IMR-90 (cell line): ENCODE measurements at regions not wholly inside any gene's neighbourhood (a gene's known extent, or its start where the extent isn't known, plus 50 kb on each side); places are given as distances from the start of the nearest gene placed in this dataset.

Experiments used
- ATAC-seq: fragments of 200-7000 bp; cut with Tn5 transposase; 2 replicates; pipeline ENCODE4 v1.9.1; 2020; ENCODE audit warnings: low read depth, mild to moderate bottlenecking, moderate library complexity
- BruUV-seq: library from RNA; stranded (reverse); fragments of 400-500 nt; replicated peaks from 2 replicates; lab custom pipeline; 2021; lab: Mats Ljungman, UMichigan
- CTCF ChIA-PET: fragments of 300-600 bp; formaldehyde crosslinking; extraction: SDS; loops from one replicate; lab custom pipeline; 2021; ENCODE audit warnings: antibody characterized with exemption; lab: Yijun Ruan, JAX
- POLR2A ChIA-PET: fragments of 300-600 bp; sonication (Branson Sonifier 250); formaldehyde crosslinking; loops from one replicate; lab custom pipeline; 2022; ENCODE audit warnings: antibody characterized with exemption; ENCODE audit not compliant: unreplicated experiment; lab: Charles Lee
- DNase-seq: peaks from one replicate; pipeline ENCODE4 v3.0.0; 2013
- H2AFZ ChIP-seq: replicated peaks from 2 replicates; pipeline ENCODE3; 2013; ENCODE audit warnings: low read length, mild to moderate bottlenecking; ENCODE audit not compliant: poor library complexity
- H2AK5ac ChIP-seq: 2 replicates; pipeline ENCODE4 v1.6.1; 2013; ENCODE audit warnings: low read depth, low read length, inconsistent platforms
- H2AK9ac ChIP-seq: replicated peaks from 2 replicates; pipeline ENCODE3; 2013; ENCODE audit warnings: mild to moderate bottlenecking, low read depth, low read length, moderate library complexity; ENCODE audit not compliant: poor library complexity
- H2BK120ac ChIP-seq: 2 replicates; pipeline ENCODE4 v1.6.1; 2013; ENCODE audit warnings: low read depth, low read length, inconsistent platforms
- H2BK15ac ChIP-seq: 3 replicates; pipeline ENCODE4 v1.6.1; 2013; ENCODE audit warnings: low read depth, low read length, inconsistent platforms
- H2BK20ac ChIP-seq: 2 replicates; pipeline ENCODE4 v1.6.1; 2013; ENCODE audit warnings: low read depth, mild to moderate bottlenecking, inconsistent platforms, low read length, moderate library complexity
- H2BK5ac ChIP-seq: 2 replicates; pipeline ENCODE4 v1.6.1; 2013; ENCODE audit warnings: mild to moderate bottlenecking, low read depth, low read length, inconsistent platforms; ENCODE audit not compliant: poor library complexity, severe bottlenecking
- H3K14ac ChIP-seq: replicated peaks from 2 replicates; pipeline ENCODE4 v1.6.1; 2013; ENCODE audit warnings: low read depth, low read length, inconsistent platforms
- H3K18ac ChIP-seq: 2 replicates; pipeline ENCODE4 v1.6.1; 2013; ENCODE audit warnings: low read depth, low read length, control low read depth
- H3K23ac ChIP-seq: 2 replicates; pipeline ENCODE4 v1.6.1; 2013; ENCODE audit warnings: low read depth, low read length, inconsistent platforms
- H3K27ac ChIP-seq: 2 replicates; pipeline ENCODE4 v1.5.1; 2013; ENCODE audit warnings: mild to moderate bottlenecking, control low read depth, low read length; ENCODE audit not compliant: insufficient read depth
- H3K27me3 ChIP-seq: 2 replicates; pipeline ENCODE4 v1.6.1; 2013; ENCODE audit warnings: low read length; ENCODE audit not compliant: control insufficient read depth, insufficient read depth
- H3K36me3 ChIP-seq: 2 replicates; pipeline ENCODE4 v1.6.1; 2013; ENCODE audit warnings: low read length, mixed read lengths; ENCODE audit not compliant: control insufficient read depth, insufficient read depth
- H3K4ac ChIP-seq: 2 replicates; pipeline ENCODE4 v1.6.1; 2013; ENCODE audit warnings: low read depth, low read length, inconsistent platforms
- H3K4me1 ChIP-seq: 2 replicates; pipeline ENCODE4 v1.6.1; 2013; ENCODE audit warnings: low read length, mixed read lengths; ENCODE audit not compliant: control insufficient read depth, insufficient read depth
- H3K4me2 ChIP-seq: 2 replicates; pipeline ENCODE4 v1.6.1; 2013; ENCODE audit warnings: low read depth, mild to moderate bottlenecking, control low read depth, low read length, moderate library complexity
- H3K4me3 ChIP-seq: 2 replicates; pipeline ENCODE4 v1.5.1; 2013; ENCODE audit warnings: low read depth, mild to moderate bottlenecking, control low read depth, low read length, moderate library complexity; ENCODE audit not compliant: insufficient read depth
- H3K56ac ChIP-seq: 2 replicates; pipeline ENCODE4 v1.6.1; 2013; ENCODE audit warnings: low read length, inconsistent platforms; ENCODE audit not compliant: insufficient read depth; ENCODE audit errors: extremely low read depth
- H3K79me1 ChIP-seq, 2 experiments: 2 replicates each; pipeline ENCODE4 v1.6.1; 2013; ENCODE audit warnings: low read length in 2 of 2, inconsistent platforms in 1 of 2, low read depth in 1 of 2
- H3K9ac ChIP-seq: 2 replicates; pipeline ENCODE4 v1.6.1; 2013; ENCODE audit warnings: low read depth, low read length, control low read depth
- H3K9me1 ChIP-seq: 2 replicates; pipeline ENCODE4 v1.6.1; 2013; ENCODE audit warnings: low read length, inconsistent platforms; ENCODE audit not compliant: insufficient read depth
- H3K9me3 ChIP-seq: 2 replicates; pipeline ENCODE4 v1.6.1; 2013; ENCODE audit warnings: low read length; ENCODE audit not compliant: control insufficient read depth, insufficient read depth
- H4K20me1 ChIP-seq: 2 replicates; pipeline ENCODE4 v1.6.1; 2013; ENCODE audit warnings: low read length, inconsistent platforms; ENCODE audit not compliant: insufficient read depth
- H4K5ac ChIP-seq: 2 replicates; pipeline ENCODE4 v1.6.1; 2013; ENCODE audit warnings: mild to moderate bottlenecking, low read depth, low read length, control low read depth
- H4K8ac ChIP-seq, 2 experiments: 2 replicates each; pipeline ENCODE4 v1.6.1; 2013; ENCODE audit warnings: low read depth in 2 of 2, low read length in 2 of 2, control low read depth in 1 of 2, inconsistent platforms in 1 of 2
- H4K91ac ChIP-seq: 2 replicates; pipeline ENCODE4 v1.6.1; 2013; ENCODE audit warnings: low read depth, low read length, inconsistent platforms; ENCODE audit not compliant: insufficient read depth
- CEBPB ChIP-seq: IDR thresholded peaks from 2 replicates; pipeline ENCODE4 v1.6.1; 2012; ENCODE audit warnings: low read depth, low read length, improper control_type of control experiment
- CHD1 ChIP-seq: IDR thresholded peaks from 2 replicates; pipeline ENCODE4 v1.6.1; 2012; ENCODE audit warnings: low read depth, low read length, improper control_type of control experiment
- FOS ChIP-seq: fragments of 150-350 bp; IDR thresholded peaks from 2 replicates; pipeline ENCODE4 v1.6.1; 2016; ENCODE audit warnings: low read depth, low read length
- MAZ ChIP-seq: IDR thresholded peaks from 2 replicates; pipeline ENCODE4 v1.6.1; 2012; ENCODE audit warnings: low read depth, mild to moderate bottlenecking, low read length, improper control_type of control experiment, moderate library complexity, borderline replicate concordance
- NFE2L2 ChIP-seq: fragments of 150-350 bp; IDR thresholded peaks from 2 replicates; pipeline ENCODE4 v1.6.1; 2016; ENCODE audit warnings: low read depth, mild to moderate bottlenecking, low read length
- POLR2A ChIP-seq: IDR thresholded peaks from 2 replicates; pipeline ENCODE4 v1.6.1; 2012; ENCODE audit warnings: mild to moderate bottlenecking, low read depth, low read length
- RAD21 ChIP-seq: IDR thresholded peaks from 2 replicates; pipeline ENCODE4 v1.6.1; 2012; ENCODE audit warnings: low read length, improper control_type of control experiment
- RCOR1 ChIP-seq: IDR thresholded peaks from 2 replicates; pipeline ENCODE4 v1.6.1; 2012; ENCODE audit warnings: mild to moderate bottlenecking, low read length, improper control_type of control experiment; ENCODE audit not compliant: insufficient replicate concordance
- SMC3 ChIP-seq: fragments of 150-350 bp; IDR thresholded peaks from 2 replicates; pipeline ENCODE4 v1.6.1; 2016; ENCODE audit warnings: low read depth, mild to moderate bottlenecking, antibody characterized with exemption, low read length, moderate library complexity
- WGBS, 2 experiments: methylation state at CpG; one replicate each; pipeline versions ENCODE4 v1.1.5 to v1.1.7; 2013; ENCODE audit warnings: missing lambda C conversion rate in 2 of 2; ENCODE audit not compliant: insufficient read length in 1 of 2; ENCODE audit errors: extremely low coverage in 2 of 2; 5-methylcytosine and 5-hydroxymethylcytosine counted together
- dilution Hi-C: fragments of 300-500 bp; cut with HindIII; formaldehyde crosslinking; loops from one replicate; pipeline ENCODE4 v1.14.3; 2018; ENCODE audit warnings: low sequenced_read_pairs; ENCODE audit not compliant: unreplicated experiment
- in situ Hi-C: fragments of 300-500 bp; cut with MboI; formaldehyde crosslinking; loops from 3 replicates; pipeline ENCODE4 v1.14.3; 2019; ENCODE audit warnings: low sequenced_read_pairs, inconsistent platforms, mixed read lengths
- intact Hi-C: fragments of 100-400 bp; cut with micrococcal nuclease; formaldehyde crosslinking; loops from 2 replicates; pipeline ENCODE4 v1.10.0; 2022
- TF ChIP-seq, protein P1 (sequence below): conservative IDR thresholded peaks from 2 replicates; pipeline ENCODE4 v1.5.1; 2012; ENCODE audit warnings: mild to moderate bottlenecking, low read depth, low read length, improper control_type of control experiment

DNA sequence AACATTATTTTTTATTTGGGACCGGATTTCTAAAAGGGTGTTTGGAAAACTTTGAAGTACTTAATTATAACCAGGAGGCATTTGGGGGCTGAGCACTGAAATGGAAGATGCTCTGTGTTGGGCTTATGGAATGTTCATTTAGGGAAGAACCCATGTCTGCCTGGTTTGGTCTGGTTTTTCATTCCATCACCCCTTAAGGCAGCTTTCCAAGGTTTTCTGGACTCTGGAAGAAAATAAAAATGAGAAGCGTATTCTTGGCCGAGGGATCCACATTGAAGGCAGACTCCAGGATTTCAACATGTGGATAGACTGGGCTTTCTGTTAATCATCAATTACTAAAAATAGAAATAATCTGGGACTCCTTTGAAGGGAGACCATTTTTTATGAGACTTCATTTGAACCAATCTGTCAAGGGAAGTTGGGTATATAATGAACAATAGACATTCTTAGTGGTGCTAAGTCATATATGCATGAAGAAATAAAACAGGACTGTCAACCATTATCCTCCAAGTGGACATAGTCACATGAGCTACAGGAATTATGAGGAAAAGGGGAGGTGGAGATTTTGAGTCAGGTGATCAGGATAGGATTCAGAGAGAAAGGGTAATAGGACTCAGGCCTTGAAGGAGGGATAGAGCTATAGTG lies 270.5 kb upstream of the ADAMTS9 start:
- no peaks in the 10 kb centered on the region; the same call in none of the 2 replicates for H3K27me3 ChIP-seq
- H2BK15ac ChIP-seq = no peak overlapping the region
- no peak overlapping the region for H3K4ac ChIP-seq
- no peak overlapping the region for H4K91ac ChIP-seq
- H2AFZ ChIP-seq = no peak overlapping the region
- dilution Hi-C loops = no loop called here
- TF ChIP-seq MAZ (no peak), NFE2L2 (no peak), POLR2A (no peak), CHD1 (no peak), CEBPB (no peak), RAD21 (no peak), RCOR1 (no peak), FOS (no peak), SMC3 (no peak)
- TF ChIP-seq, protein P1, sequence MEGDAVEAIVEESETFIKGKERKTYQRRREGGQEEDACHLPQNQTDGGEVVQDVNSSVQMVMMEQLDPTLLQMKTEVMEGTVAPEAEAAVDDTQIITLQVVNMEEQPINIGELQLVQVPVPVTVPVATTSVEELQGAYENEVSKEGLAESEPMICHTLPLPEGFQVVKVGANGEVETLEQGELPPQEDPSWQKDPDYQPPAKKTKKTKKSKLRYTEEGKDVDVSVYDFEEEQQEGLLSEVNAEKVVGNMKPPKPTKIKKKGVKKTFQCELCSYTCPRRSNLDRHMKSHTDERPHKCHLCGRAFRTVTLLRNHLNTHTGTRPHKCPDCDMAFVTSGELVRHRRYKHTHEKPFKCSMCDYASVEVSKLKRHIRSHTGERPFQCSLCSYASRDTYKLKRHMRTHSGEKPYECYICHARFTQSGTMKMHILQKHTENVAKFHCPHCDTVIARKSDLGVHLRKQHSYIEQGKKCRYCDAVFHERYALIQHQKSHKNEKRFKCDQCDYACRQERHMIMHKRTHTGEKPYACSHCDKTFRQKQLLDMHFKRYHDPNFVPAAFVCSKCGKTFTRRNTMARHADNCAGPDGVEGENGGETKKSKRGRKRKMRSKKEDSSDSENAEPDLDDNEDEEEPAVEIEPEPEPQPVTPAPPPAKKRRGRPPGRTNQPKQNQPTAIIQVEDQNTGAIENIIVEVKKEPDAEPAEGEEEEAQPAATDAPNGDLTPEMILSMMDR = no peak
- H3K56ac ChIP-seq = no peak overlapping the region
- in situ Hi-C loops = no loop called here
- H2BK120ac ChIP-seq = no peak overlapping the region
- H3K23ac ChIP-seq = no peak overlapping the region
- H3K18ac ChIP-seq = no peak overlapping the region
- no peak overlapping the region for H3K27ac ChIP-seq
- CTCF ChIA-PET = no interaction called here
- no TSS peak for BruUV-seq
- POLR2A ChIA-PET = no interaction called here
- no peaks in the 10 kb centered on the region for H3K36me3 ChIP-seq
- no peak overlapping the region for H2BK5ac ChIP-seq
- no CpG with 5 or more reads among the region's 3 CpGs for WGBS, 2 experiments
- no peaks in the 10 kb centered on the region for H3K9me3 ChIP-seq
- H4K8ac ChIP-seq = no peak overlapping the region
- H2AK9ac ChIP-seq = no peak overlapping the region
- no peak overlapping the region for H2BK20ac ChIP-seq
- DNase-seq = no peak
- no peaks in the 10 kb centered on the region for H3K4me1 ChIP-seq
- no peak overlapping the region for H3K14ac ChIP-seq
- intact Hi-C loops = no loop called here
- no peaks in the 10 kb centered on the region for H3K79me1 ChIP-seq
- ATAC-seq = no peak
- no peaks in the 10 kb centered on the region for H3K9me1 ChIP-seq
- H3K4me3 ChIP-seq = no peak overlapping the region
- no peak overlapping the region for H4K5ac ChIP-seq
- H3K4me2 ChIP-seq = no peak overlapping the region
- no peak overlapping the region for H2AK5ac ChIP-seq
- H3K9ac ChIP-seq = no peak overlapping the region
- H4K20me1 ChIP-seq = no peaks in the 10 kb centered on the region
